Right cardiac atrium (tissue), 5 donors: ENCODE measurements at regions not wholly inside any gene's neighbourhood (a gene's known extent, or its start where the extent isn't known, plus 50 kb on each side); places are given as distances from the start of the nearest gene placed in this dataset.
A peak's percentile ranks its signal among the peaks of the same experiment; 100 is the strongest.
"Not testable (repeated sequence)": the region's sequence is repeated elsewhere in the genome, so short reads cannot be mapped to it uniquely, and the experiment has no call there.

Source experiments
- ATAC-seq, 2 donors: fragments of 200-7000 bp; cut with Tn5 transposase; one replicate each; pipeline versions ENCODE4 v1.8.0 to v1.9.1; 2020; ENCODE audit warnings: moderate library complexity in 2 of 2, mild to moderate bottlenecking in 1 of 2
- DNase-seq, 3 donors: peaks; one replicate each; pipeline ENCODE4 v3.0.0-alpha.2; 2020
- H3K27ac ChIP-seq: one replicate; pipeline ENCODE4 v1.5.1; 2013; ENCODE audit warnings: mild to moderate bottlenecking, low read length, control low read depth, moderate library complexity
- H3K27me3 ChIP-seq: one replicate; pipeline ENCODE4 v1.6.1; 2013; ENCODE audit not compliant: control insufficient read depth, insufficient read depth
- H3K4me1 ChIP-seq: one replicate; pipeline ENCODE4 v1.6.1; 2013; ENCODE audit warnings: low read length; ENCODE audit not compliant: control insufficient read depth, insufficient read depth
- H3K4me3 ChIP-seq: one replicate; pipeline ENCODE4 v1.5.1; 2013; ENCODE audit warnings: low read length, control low read depth
- H3K9me3 ChIP-seq: one replicate; pipeline ENCODE4 v1.6.1; 2013; ENCODE audit warnings: low read length; ENCODE audit not compliant: control insufficient read depth
- WGBS: extraction: QIAGEN DNeasy Blood & Tissue Kit; methylation state at CpG from one replicate; pipeline ENCODE4 v1.1.7; 2013; 5-methylcytosine and 5-hydroxymethylcytosine counted together
- intact Hi-C, 4 donors: fragments of 100-400 bp; cut with DNase I; formaldehyde crosslinking; loops; one replicate each; pipeline versions ENCODE4 v1.11.0 to v1.14.0; 2022 to 2023
- donor health status: healthy with polysubstance abuse.
- donor health status: DM: no; HTN: yes; CAD: no.
- donor health status: DM: no; HTN: no; CAD: no.
- donor health status: DM: no; HTN: yes; CAD: no; lungs with severe emphysema.
- donor health status: DM: yes; HTN: yes; CAD: no.

GRCh38 chr20:5452691-5453090 is 135.9 kb upstream of the PROKR2 start:
- H3K4me1 ChIP-seq, DNase-seq, H3K9me3 ChIP-seq, H3K27me3 ChIP-seq, H3K27ac ChIP-seq, ATAC-seq, intact Hi-C loops, H3K4me3 ChIP-seq: not testable (repeated sequence)
- whole genome bisulfite sequencing, result 97% methylated on average over 30 of the region's 30 CpGs

- H3K4me1 ChIP-seq, H3K4me3 ChIP-seq, H3K27me3 ChIP-seq, H3K27ac ChIP-seq, H3K9me3 ChIP-seq, ATAC-seq, DNase-seq, intact Hi-C loops: not testable (repeated sequence)
- 93% methylated on average over 26 of the region's 26 CpGs for WGBS
Observed at GRCh38 chr20:5452286-5452685, 135.5 kb upstream of the PROKR2 start.

GRCh38 chr20:5451643-5452210 is 135.0 kb upstream of the PROKR2 start:
- Histone ChIP-seq H3K4me3 (no peak overlapping the region), H3K4me1 (no peaks in the 10 kb centered on the region), H3K9me3 (no peaks in the 10 kb centered on the region), H3K27ac (no peak overlapping the region), H3K27me3 (no peaks in the 10 kb centered on the region)
- DNase-seq (no peak), ATAC-seq (no peak)
- intact Hi-C loops, result no loop called here
- 88% methylated on average over 2 of the region's 2 CpGs for WGBS

- Histone ChIP-seq H3K4me3 (no peak overlapping the region), H3K27me3 (no peaks in the 10 kb centered on the region), H3K27ac (no peak overlapping the region), H3K4me1 (no peaks in the 10 kb centered on the region), H3K9me3 (no peaks in the 10 kb centered on the region)
- ATAC-seq (no peak), DNase-seq (peak in 2 of 3 donors; percentile 27 to 54)
- intact Hi-C loops, result loop anchor here (5.0 to 10.0 kb wide), 4 partner anchors 226 to 246 kb away; no protein-coding TSS in a partner anchor
- WGBS, result 14% methylated on average over 10 of the region's 10 CpGs
Observed at GRCh38 chr20:5448449-5449118, 131.8 kb upstream of the PROKR2 start.

- Histone ChIP-seq H3K4me1 (no peaks in the 10 kb centered on the region), H3K27ac (no peak overlapping the region), H3K27me3 (no peaks in the 10 kb centered on the region), H3K4me3 (no peak overlapping the region), H3K9me3 (no peaks in the 10 kb centered on the region)
- DNase-seq (no peak), ATAC-seq (no peak)
- intact Hi-C loops, result loop anchor here (5.0 to 10.0 kb wide), 4 partner anchors 225 to 245 kb away; no protein-coding TSS in a partner anchor
- WGBS, result 55% methylated on average over 5 of the region's 5 CpGs
Observed at GRCh38 chr20:5447188-5447587, 130.4 kb upstream of the PROKR2 start.

GRCh38 chr20:5445611-5446010 is 128.9 kb upstream of the PROKR2 start:
- H3K4me1 ChIP-seq, result no peaks in the 10 kb centered on the region
- DNase-seq (no peak), ATAC-seq (no peak)
- intact Hi-C loops, result loop anchor here (5.0 to 10.0 kb wide), 4 partner anchors 223 to 243 kb away; no protein-coding TSS in a partner anchor
- no peaks in the 10 kb centered on the region for H3K9me3 ChIP-seq
- no peaks in the 10 kb centered on the region for H3K27me3 ChIP-seq
- 71% methylated on average over 6 of the region's 6 CpGs for WGBS
- H3K4me3 ChIP-seq, result no peak overlapping the region
- H3K27ac ChIP-seq, result no peak overlapping the region

- no peaks in the 10 kb centered on the region for H3K27me3 ChIP-seq
- no peak for ATAC-seq
- no peak overlapping the region for H3K4me3 ChIP-seq
- no peaks in the 10 kb centered on the region for H3K4me1 ChIP-seq
- intact Hi-C loops, result loop anchor here in 1 of 4 donors (10.0 kb wide), 1 partner anchor 237 kb away; no protein-coding TSS in a partner anchor
- WGBS, result 76% methylated on average over 5 of the region's 5 CpGs
- DNase-seq, result no peak
- H3K9me3 ChIP-seq, result no peaks in the 10 kb centered on the region
- no peak overlapping the region for H3K27ac ChIP-seq
Observed at GRCh38 chr20:5442101-5442500, 125.3 kb upstream of the PROKR2 start.

- intact Hi-C loops, result no loop called here
- no peak for DNase-seq
- H3K4me1 ChIP-seq, result no peaks in the 10 kb centered on the region
- ATAC-seq, result no peak
- H3K27ac ChIP-seq, result no peak overlapping the region
- no peak overlapping the region for H3K4me3 ChIP-seq
- WGBS, result 72% methylated on average over 4 of the region's 4 CpGs
- H3K27me3 ChIP-seq, result no peaks in the 10 kb centered on the region
- no peaks in the 10 kb centered on the region for H3K9me3 ChIP-seq
Observed at GRCh38 chr20:5434116-5434515, 117.4 kb upstream of the PROKR2 start.

- WGBS, result 64% methylated on average over 3 of the region's 3 CpGs
- no peak for ATAC-seq
- H3K9me3 ChIP-seq, result no peaks in the 10 kb centered on the region
- no peaks in the 10 kb centered on the region for H3K27me3 ChIP-seq
- no peaks in the 10 kb centered on the region for H3K4me1 ChIP-seq
- H3K27ac ChIP-seq, result no peak overlapping the region
- DNase-seq, result no peak
- no peak overlapping the region for H3K4me3 ChIP-seq
- intact Hi-C loops, result no loop called here
Observed at GRCh38 chr20:5433352-5433751, 116.6 kb upstream of the PROKR2 start.

- H3K27me3 ChIP-seq, result no peaks in the 10 kb centered on the region
- no peaks in the 10 kb centered on the region for H3K9me3 ChIP-seq
- 77% methylated on average over 15 of the region's 15 CpGs for WGBS
- H3K27ac ChIP-seq, result no peak overlapping the region
- no peak overlapping the region for H3K4me3 ChIP-seq
- DNase-seq (no peak), ATAC-seq (no peak)
- H3K4me1 ChIP-seq, result no peaks in the 10 kb centered on the region
- intact Hi-C loops, result no loop called here
Observed at GRCh38 chr20:5432030-5432429, 115.3 kb upstream of the PROKR2 start.

GRCh38 chr20:5430670-5431069 is 113.9 kb upstream of the PROKR2 start:
- ATAC-seq, result no peak
- no peaks in the 10 kb centered on the region for H3K27me3 ChIP-seq
- DNase-seq, result no peak
- H3K4me3 ChIP-seq, result no peak overlapping the region
- H3K9me3 ChIP-seq, result no peaks in the 10 kb centered on the region
- no peak overlapping the region for H3K27ac ChIP-seq
- 61% methylated on average over 2 of the region's 2 CpGs for WGBS
- intact Hi-C loops, result no loop called here
- no peaks in the 10 kb centered on the region for H3K4me1 ChIP-seq
